HepG2 (cell line): ENCODE measurements at regions not wholly inside any gene's neighbourhood (a gene's known extent, or its start where the extent isn't known, plus 50 kb on each side); places are given as distances from the start of the nearest gene placed in this dataset.

Experiments
- ATF7 ChIP-seq, 2 experiments: fragments of 450-650 bp in 1 of 2; sonication (generic) in 1 of 2; formaldehyde crosslinking in 1 of 2; IDR thresholded peaks; 2 replicates each; pipeline versions ENCODE4 v1.4.0 to v1.6.1; 2016 to 2020; ENCODE audit warnings: antibody characterized with exemption in 1 of 2, mild to moderate bottlenecking in 1 of 2, missing genetic modification reagents in 1 of 2
- GABPA ChIP-seq, 2 experiments: IDR thresholded peaks; 2 replicates each; pipeline ENCODE4 v1.6.1; 2011 to 2016; ENCODE audit warnings: low read depth in 2 of 2, low read length in 1 of 2, missing biosample characterization in 1 of 2, missing genetic modification characterization in 1 of 2
- KDM1A ChIP-seq: IDR thresholded peaks from 2 replicates; pipeline ENCODE4 v1.6.1; 2016; ENCODE audit warnings: missing compliant biosample characterization
- RXRA ChIP-seq: sonication (generic); formaldehyde crosslinking; IDR thresholded peaks from 2 replicates; pipeline ENCODE4 v1.5.1; 2020; ENCODE audit warnings: missing genetic modification reagents
- TBX2 ChIP-seq: sonication (generic); formaldehyde crosslinking; IDR thresholded peaks from 2 replicates; pipeline ENCODE4 v1.5.0; 2020; ENCODE audit warnings: missing genetic modification reagents, mild to moderate bottlenecking, borderline replicate concordance
- TEAD2 ChIP-seq: sonication (generic); formaldehyde crosslinking; IDR thresholded peaks from 2 replicates; pipeline ENCODE4 v1.9.0; 2021; ENCODE audit warnings: missing genetic modification reagents
- YY1 ChIP-seq: IDR thresholded peaks from 2 replicates; pipeline ENCODE4 v1.6.1; 2011; ENCODE audit warnings: low read length, low read depth, moderate library complexity, mild to moderate bottlenecking; ENCODE audit not compliant: insufficient read depth, insufficient replicate concordance
- ZBTB8A ChIP-seq: sonication (generic); formaldehyde crosslinking; IDR thresholded peaks from 2 replicates; pipeline ENCODE4 v1.4.0; 2020; ENCODE audit warnings: mild to moderate bottlenecking, low read depth, missing genetic modification reagents, borderline replicate concordance
- ZFX ChIP-seq: sonication (generic); formaldehyde crosslinking; IDR thresholded peaks from 2 replicates; pipeline ENCODE4 v1.4.0; 2020; ENCODE audit warnings: mild to moderate bottlenecking, low read depth, missing genetic modification reagents, moderate library complexity
- ZNF12 ChIP-seq: sonication (generic); formaldehyde crosslinking; IDR thresholded peaks from 2 replicates; pipeline ENCODE4 v1.5.0; 2020; ENCODE audit warnings: missing genetic modification reagents
- ZNF121 ChIP-seq: sonication (generic); formaldehyde crosslinking; IDR thresholded peaks from 2 replicates; pipeline ENCODE4 v1.5.0; 2020; ENCODE audit warnings: mild to moderate bottlenecking, missing genetic modification reagents
- ZNF253 ChIP-seq: sonication (generic); formaldehyde crosslinking; IDR thresholded peaks from 2 replicates; pipeline ENCODE4 v1.8.0; 2022; ENCODE audit warnings: mild to moderate bottlenecking, missing genetic modification reagents, borderline replicate concordance
- ZNF709 ChIP-seq: sonication (generic); formaldehyde crosslinking; IDR thresholded peaks from 2 replicates; pipeline ENCODE4 v1.5.0; 2020; ENCODE audit warnings: mild to moderate bottlenecking, missing genetic modification reagents
- TF ChIP-seq, protein P1 (sequence below): sonication (generic); formaldehyde crosslinking; IDR thresholded peaks from 2 replicates; pipeline ENCODE4 v1.5.0; 2020; ENCODE audit warnings: mild to moderate bottlenecking, missing genetic modification reagents, moderate library complexity

DNA sequence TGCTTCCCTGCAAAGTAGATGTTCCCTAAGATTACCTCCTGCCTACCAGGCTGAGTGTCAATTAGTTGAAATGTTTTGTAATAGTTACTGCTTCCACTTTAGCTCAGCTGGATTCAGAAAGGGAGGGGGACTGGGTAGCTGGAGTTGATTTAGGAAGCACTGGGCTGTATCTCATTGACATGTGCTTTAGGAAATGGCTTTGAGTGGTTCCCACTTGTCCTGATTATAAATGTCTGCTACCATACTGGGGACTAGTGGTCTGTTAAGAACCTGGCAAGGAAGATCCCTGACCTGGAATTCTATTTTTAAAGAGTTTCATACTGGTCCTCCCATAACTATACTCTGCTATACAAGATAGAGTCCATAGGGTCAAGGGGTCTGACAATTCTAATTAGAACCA is 363.9 kb upstream of the PPP1R2C start:
- no peak for TF ChIP-seq ZNF709 (CRISPR knock-in tag)
- TF ChIP-seq, protein P1, sequence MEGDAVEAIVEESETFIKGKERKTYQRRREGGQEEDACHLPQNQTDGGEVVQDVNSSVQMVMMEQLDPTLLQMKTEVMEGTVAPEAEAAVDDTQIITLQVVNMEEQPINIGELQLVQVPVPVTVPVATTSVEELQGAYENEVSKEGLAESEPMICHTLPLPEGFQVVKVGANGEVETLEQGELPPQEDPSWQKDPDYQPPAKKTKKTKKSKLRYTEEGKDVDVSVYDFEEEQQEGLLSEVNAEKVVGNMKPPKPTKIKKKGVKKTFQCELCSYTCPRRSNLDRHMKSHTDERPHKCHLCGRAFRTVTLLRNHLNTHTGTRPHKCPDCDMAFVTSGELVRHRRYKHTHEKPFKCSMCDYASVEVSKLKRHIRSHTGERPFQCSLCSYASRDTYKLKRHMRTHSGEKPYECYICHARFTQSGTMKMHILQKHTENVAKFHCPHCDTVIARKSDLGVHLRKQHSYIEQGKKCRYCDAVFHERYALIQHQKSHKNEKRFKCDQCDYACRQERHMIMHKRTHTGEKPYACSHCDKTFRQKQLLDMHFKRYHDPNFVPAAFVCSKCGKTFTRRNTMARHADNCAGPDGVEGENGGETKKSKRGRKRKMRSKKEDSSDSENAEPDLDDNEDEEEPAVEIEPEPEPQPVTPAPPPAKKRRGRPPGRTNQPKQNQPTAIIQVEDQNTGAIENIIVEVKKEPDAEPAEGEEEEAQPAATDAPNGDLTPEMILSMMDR (CRISPR knock-in tag), result no peak
- no peak for TF ChIP-seq RXRA (CRISPR knock-in tag)
- TF ChIP-seq YY1, result no peak
- TF ChIP-seq ZNF12 (CRISPR knock-in tag), result no peak
- no peak for TF ChIP-seq ZNF253
- TF ChIP-seq ZNF121, result no peak
- TF ChIP-seq ZBTB8A, result no peak
- no peak for TF ChIP-seq ZFX
- TF ChIP-seq TBX2 (CRISPR knock-in tag), result no peak
- TF ChIP-seq TEAD2 (CRISPR knock-in tag), result no peak
- no peak for TF ChIP-seq GABPA (IDR thresholded peaks at IDR 0.05; ENCODE audit: low read depth, low read length)
- TF ChIP-seq GABPA (CRISPR knock-in tag; IDR thresholded peaks at IDR 0.05; ENCODE audit: low read depth), result no peak
- TF ChIP-seq KDM1A (CRISPR knock-in tag), result no peak
- no peak for TF ChIP-seq ATF7 (IDR thresholded peaks at IDR 0.05)
- no peak for TF ChIP-seq ATF7 (CRISPR knock-in tag; IDR thresholded peaks at IDR 0.05)
